ENCODE measurements at regions not wholly inside any gene's neighbourhood (a gene's known extent, or its start where the extent isn't known, plus 50 kb on each side); places are given as distances from the start of the nearest gene placed in this dataset.
"Not testable (repeated sequence)": the region's sequence is repeated elsewhere in the genome, so short reads cannot be mapped to it uniquely, and the experiment has no call there.

GRCh38 chr12:89225401-89225800, 126.9 kb downstream of the DUSP6 start:
- Histone ChIP-seq H3K27me3 (ENCODE audit: control insufficient read depth, insufficient read depth, low read length) (no peaks in the 10 kb centered on the region), H3K9me3 (replicated peaks; ENCODE audit: low read length) (no peaks in the 10 kb centered on the region), H3K4me3 (ENCODE audit: low read length) (peak overlapping the region; percentile 46), H3K4me2 (ENCODE audit: low read length) (peak overlapping the region; percentile 75), H3K4me1 (ENCODE audit: control insufficient read depth, insufficient read depth, low read length) (peaks cover 24% of the 10 kb centered on the region), H3K36me3 (ENCODE audit: insufficient read depth, low read length) (no peaks in the 10 kb centered on the region), H3K9ac (ENCODE audit: low read depth, low read length) (peak overlapping the region; percentile 59)

- not testable (repeated sequence) for H3K36me3 ChIP-seq (ENCODE audit: insufficient read depth, low read length); H3K4me3 ChIP-seq (ENCODE audit: low read length); H3K27me3 ChIP-seq (ENCODE audit: control insufficient read depth, insufficient read depth, low read length); H3K9me3 ChIP-seq (replicated peaks; ENCODE audit: low read length); H3K9ac ChIP-seq (ENCODE audit: low read depth, low read length); H3K4me2 ChIP-seq (ENCODE audit: low read length)
- peaks cover 24% of the 10 kb centered on the region for H3K4me1 ChIP-seq (ENCODE audit: control insufficient read depth, insufficient read depth, low read length)
These were observed 129.7 kb downstream of the DUSP6 start for GRCh38 chr12:89222580-89222979.

GRCh38 chr12:89217472-89217871, 134.8 kb downstream of the DUSP6 start:
- Histone ChIP-seq H3K4me2 (ENCODE audit: low read length) (no peak overlapping the region), H3K27me3 (ENCODE audit: control insufficient read depth, insufficient read depth, low read length) (no peaks in the 10 kb centered on the region), H3K9me3 (replicated peaks; ENCODE audit: low read length) (no peaks in the 10 kb centered on the region), H3K9ac (ENCODE audit: low read depth, low read length) (no peak overlapping the region), H3K4me3 (ENCODE audit: low read length) (no peak overlapping the region), H3K36me3 (ENCODE audit: insufficient read depth, low read length) (no peaks in the 10 kb centered on the region), H3K4me1 (ENCODE audit: control insufficient read depth, insufficient read depth, low read length) (peaks cover 8% of the 10 kb centered on the region)

- Histone ChIP-seq H3K9me3 (replicated peaks; ENCODE audit: low read length) (no peaks in the 10 kb centered on the region), H3K4me2 (ENCODE audit: low read length) (no peak overlapping the region), H3K4me3 (ENCODE audit: low read length) (no peak overlapping the region), H3K9ac (ENCODE audit: low read depth, low read length) (no peak overlapping the region), H3K27me3 (ENCODE audit: control insufficient read depth, insufficient read depth, low read length) (no peaks in the 10 kb centered on the region), H3K4me1 (ENCODE audit: control insufficient read depth, insufficient read depth, low read length) (peaks cover 19% of the 10 kb centered on the region), H3K36me3 (ENCODE audit: insufficient read depth, low read length) (no peaks in the 10 kb centered on the region)
These were observed 135.9 kb downstream of the DUSP6 start for GRCh38 chr12:89216211-89216952.

GRCh38 chr12:89215196-89215595, 137.1 kb downstream of the DUSP6 start:
- no peak overlapping the region for H3K4me2 ChIP-seq (ENCODE audit: low read length)
- H3K9ac ChIP-seq (ENCODE audit: low read depth, low read length), result no peak overlapping the region
- no peaks in the 10 kb centered on the region for H3K36me3 ChIP-seq (ENCODE audit: insufficient read depth, low read length)
- peaks cover 31% of the 10 kb centered on the region for H3K4me1 ChIP-seq (ENCODE audit: control insufficient read depth, insufficient read depth, low read length)
- H3K27me3 ChIP-seq (ENCODE audit: control insufficient read depth, insufficient read depth, low read length), result no peaks in the 10 kb centered on the region
- no peaks in the 10 kb centered on the region for H3K9me3 ChIP-seq (replicated peaks; ENCODE audit: low read length)
- no peak overlapping the region for H3K4me3 ChIP-seq (ENCODE audit: low read length)

- H3K9me3 ChIP-seq (replicated peaks; ENCODE audit: low read length), result no peaks in the 10 kb centered on the region
- peaks cover 36% of the 10 kb centered on the region for H3K4me1 ChIP-seq (ENCODE audit: control insufficient read depth, insufficient read depth, low read length)
These were observed 138.6 kb downstream of the DUSP6 start for GRCh38 chr12:89213747-89214146.

GRCh38 chr12:89213139-89213538, 139.2 kb downstream of the DUSP6 start:
- Histone ChIP-seq H3K9ac (ENCODE audit: low read depth, low read length) (no peak overlapping the region), H3K36me3 (ENCODE audit: insufficient read depth, low read length) (no peaks in the 10 kb centered on the region), H3K4me1 (ENCODE audit: control insufficient read depth, insufficient read depth, low read length) (peaks cover 39% of the 10 kb centered on the region), H3K27me3 (ENCODE audit: control insufficient read depth, insufficient read depth, low read length) (no peaks in the 10 kb centered on the region), H3K9me3 (replicated peaks; ENCODE audit: low read length) (no peaks in the 10 kb centered on the region), H3K4me3 (ENCODE audit: low read length) (no peak overlapping the region), H3K4me2 (ENCODE audit: low read length) (no peak overlapping the region)

More at GRCh38 chr12:89213747-89214146, 138.6 kb downstream of the DUSP6 start:
- no peaks in the 10 kb centered on the region for H3K27me3 ChIP-seq (ENCODE audit: control insufficient read depth, insufficient read depth, low read length)
- H3K36me3 ChIP-seq (ENCODE audit: insufficient read depth, low read length), result no peaks in the 10 kb centered on the region
- H3K4me2 ChIP-seq (ENCODE audit: low read length), result no peak overlapping the region
- H3K9ac ChIP-seq (ENCODE audit: low read depth, low read length), result no peak overlapping the region
- no peak overlapping the region for H3K4me3 ChIP-seq (ENCODE audit: low read length)

- Histone ChIP-seq H3K4me3 (ENCODE audit: low read length) (no peak overlapping the region), H3K27me3 (ENCODE audit: control insufficient read depth, insufficient read depth, low read length) (no peaks in the 10 kb centered on the region), H3K36me3 (ENCODE audit: insufficient read depth, low read length) (no peaks in the 10 kb centered on the region), H3K9me3 (replicated peaks; ENCODE audit: low read length) (no peaks in the 10 kb centered on the region), H3K4me1 (ENCODE audit: control insufficient read depth, insufficient read depth, low read length) (peaks cover 39% of the 10 kb centered on the region), H3K9ac (ENCODE audit: low read depth, low read length) (no peak overlapping the region), H3K4me2 (ENCODE audit: low read length) (no peak overlapping the region)
These were observed 139.9 kb downstream of the DUSP6 start for GRCh38 chr12:89212339-89212771.

- H3K9ac ChIP-seq (ENCODE audit: low read depth, low read length), result no peak overlapping the region
- no peak overlapping the region for H3K4me3 ChIP-seq (ENCODE audit: low read length)
- H3K9me3 ChIP-seq (replicated peaks; ENCODE audit: low read length), result no peaks in the 10 kb centered on the region
- H3K36me3 ChIP-seq (ENCODE audit: insufficient read depth, low read length), result no peaks in the 10 kb centered on the region
- no peaks in the 10 kb centered on the region for H3K27me3 ChIP-seq (ENCODE audit: control insufficient read depth, insufficient read depth, low read length)
- H3K4me1 ChIP-seq (ENCODE audit: control insufficient read depth, insufficient read depth, low read length), result peaks cover 39% of the 10 kb centered on the region
- H3K4me2 ChIP-seq (ENCODE audit: low read length), result peak overlapping the region; percentile 29
These were observed 140.8 kb downstream of the DUSP6 start for GRCh38 chr12:89211456-89211855.

- Histone ChIP-seq H3K36me3 (ENCODE audit: insufficient read depth, low read length) (no peaks in the 10 kb centered on the region), H3K4me2 (ENCODE audit: low read length) (no peak overlapping the region), H3K9me3 (replicated peaks; ENCODE audit: low read length) (no peaks in the 10 kb centered on the region), H3K27me3 (ENCODE audit: control insufficient read depth, insufficient read depth, low read length) (no peaks in the 10 kb centered on the region), H3K4me3 (ENCODE audit: low read length) (no peak overlapping the region), H3K4me1 (ENCODE audit: control insufficient read depth, insufficient read depth, low read length) (peaks cover 39% of the 10 kb centered on the region), H3K9ac (ENCODE audit: low read depth, low read length) (no peak overlapping the region)
These were observed 142.0 kb downstream of the DUSP6 start for GRCh38 chr12:89210277-89210676.

- Histone ChIP-seq H3K9me3 (replicated peaks; ENCODE audit: low read length) (no peaks in the 10 kb centered on the region), H3K27me3 (ENCODE audit: control insufficient read depth, insufficient read depth, low read length) (no peaks in the 10 kb centered on the region), H3K4me2 (ENCODE audit: low read length) (peak overlapping the region; percentile 8), H3K4me1 (ENCODE audit: control insufficient read depth, insufficient read depth, low read length) (peaks cover 39% of the 10 kb centered on the region), H3K4me3 (ENCODE audit: low read length) (no peak overlapping the region), H3K9ac (ENCODE audit: low read depth, low read length) (no peak overlapping the region), H3K36me3 (ENCODE audit: insufficient read depth, low read length) (no peaks in the 10 kb centered on the region)
These were observed 143.6 kb downstream of the DUSP6 start for GRCh38 chr12:89208661-89209096.

GRCh38 chr12:89206390-89206789, 145.9 kb downstream of the DUSP6 start:
- H3K4me2 ChIP-seq (ENCODE audit: low read length), result no peak overlapping the region
- H3K9ac ChIP-seq (ENCODE audit: low read depth, low read length), result no peak overlapping the region
- H3K4me3 ChIP-seq (ENCODE audit: low read length), result no peak overlapping the region

More at GRCh38 chr12:89206390-89206789, 145.9 kb downstream of the DUSP6 start:
- H3K27me3 ChIP-seq (ENCODE audit: control insufficient read depth, insufficient read depth, low read length), result no peaks in the 10 kb centered on the region
- peaks cover 21% of the 10 kb centered on the region for H3K4me1 ChIP-seq (ENCODE audit: control insufficient read depth, insufficient read depth, low read length)
- H3K9me3 ChIP-seq (replicated peaks; ENCODE audit: low read length), result no peaks in the 10 kb centered on the region
- no peaks in the 10 kb centered on the region for H3K36me3 ChIP-seq (ENCODE audit: insufficient read depth, low read length)

Measured in skeletal muscle satellite cell (primary cell).